NB4 (cell line): ENCODE measurements at regions not wholly inside any gene's neighbourhood (a gene's known extent, or its start where the extent isn't known, plus 50 kb on each side); places are given as distances from the start of the nearest gene placed in this dataset.

Source experiments
- CTCF ChIP-seq: IDR thresholded peaks from one replicate; pipeline ENCODE4 v1.5.1; 2012; ENCODE audit warnings: low read depth, low read length
- MAX ChIP-seq: IDR thresholded peaks from 2 replicates; pipeline ENCODE4 v1.6.1; 2011; ENCODE audit warnings: low read depth, low read length
- POLR2A ChIP-seq: IDR thresholded peaks from 2 replicates; pipeline ENCODE4 v1.6.1; 2011; ENCODE audit warnings: mild to moderate bottlenecking; ENCODE audit not compliant: insufficient read length; ENCODE audit errors: extremely low read depth

GRCh38 chr15:92231461-92231860 lies 162.2 kb upstream of the ST8SIA2 start:
- no peak for TF ChIP-seq CTCF
- TF ChIP-seq POLR2A, result no peak
- no peak for TF ChIP-seq MAX
